ENCODE measurements at regions not wholly inside any gene's neighbourhood (a gene's known extent, or its start where the extent isn't known, plus 50 kb on each side); places are given as distances from the start of the nearest gene placed in this dataset.
"Not testable (repeated sequence)": the region's sequence is repeated elsewhere in the genome, so short reads cannot be mapped to it uniquely, and the experiment has no call there.

GRCh38 chr3:181929501-181929900 is 217.8 kb downstream of the SOX2 start:
- no peak for DNase-seq

- no peak for DNase-seq
Measured at GRCh38 chr3:181930105-181930504, 218.4 kb downstream of the SOX2 start.

- no peak for DNase-seq
Measured at GRCh38 chr3:181932039-181932438, 220.3 kb downstream of the SOX2 start.

- DNase-seq, result no peak
Measured at GRCh38 chr3:181933052-181933618, 221.4 kb downstream of the SOX2 start.

- no peak for DNase-seq
Measured at GRCh38 chr3:181935915-181936314, 224.2 kb downstream of the SOX2 start.

GRCh38 chr3:181936774-181937173 is 225.0 kb downstream of the SOX2 start:
- no peak for DNase-seq

- not testable (repeated sequence) for DNase-seq
Measured at GRCh38 chr3:181938580-181938979, 226.9 kb downstream of the SOX2 start.

GRCh38 chr3:181940703-181941102 is 229.0 kb downstream of the SOX2 start:
- no peak for DNase-seq

GRCh38 chr3:181941250-181941649 is 229.5 kb downstream of the SOX2 start:
- DNase-seq, result no peak

- DNase-seq, result no peak
Measured at GRCh38 chr3:181943285-181943684, 231.6 kb downstream of the SOX2 start.

GRCh38 chr3:181947606-181948005 is 235.9 kb downstream of the SOX2 start:
- no peak for DNase-seq

GRCh38 chr3:181948286-181948685 is 236.6 kb downstream of the SOX2 start:
- no peak for DNase-seq

GRCh38 chr3:181952221-181952620 is 240.5 kb downstream of the SOX2 start:
- no peak for DNase-seq

- DNase-seq, result no peak
Measured at GRCh38 chr3:181952929-181953328, 241.2 kb downstream of the SOX2 start.

- no peak for DNase-seq
Measured at GRCh38 chr3:181955566-181955965, 243.8 kb downstream of the SOX2 start.

GRCh38 chr3:181956122-181956521 is 244.4 kb downstream of the SOX2 start:
- DNase-seq, result no peak

- DNase-seq, result no peak
Measured at GRCh38 chr3:181966393-181966792, 254.7 kb downstream of the SOX2 start.

GRCh38 chr3:181969925-181970324 is 258.2 kb downstream of the SOX2 start:
- DNase-seq, result no peak

GRCh38 chr3:181971424-181971823 is 259.7 kb downstream of the SOX2 start:
- no peak for DNase-seq

GRCh38 chr3:181974198-181974597 is 262.5 kb downstream of the SOX2 start:
- DNase-seq, result no peak

GRCh38 chr3:181976526-181976925 is 264.8 kb downstream of the SOX2 start:
- DNase-seq, result no peak

GRCh38 chr3:181985386-181985785 is 273.7 kb downstream of the SOX2 start:
- DNase-seq, result no peak

- no peak for DNase-seq
Measured at GRCh38 chr3:181987736-181988135, 276.0 kb downstream of the SOX2 start.

GRCh38 chr3:181998828-181999227 is 287.1 kb downstream of the SOX2 start:
- no peak for DNase-seq

GRCh38 chr3:181999314-181999713 is 287.6 kb downstream of the SOX2 start:
- no peak for DNase-seq

- no peak for DNase-seq
Measured at GRCh38 chr3:182000447-182000846, 288.7 kb downstream of the SOX2 start.

Measured in stimulated activated naive CD4-positive, alpha-beta T cell treated with Interleukin-2 at 50 U/mL for 16 hours (primary cell).